ENCODE measurements at regions not wholly inside any gene's neighbourhood (a gene's known extent, or its start where the extent isn't known, plus 50 kb on each side); places are given as distances from the start of the nearest gene placed in this dataset.

- ATAC-seq: no peak
Measured at GRCh38 chr4:22921936-22922335, 229.2 kb downstream of the GBA3 start.

GRCh38 chr4:22911285-22911684 lies 218.5 kb downstream of the GBA3 start:
- ATAC-seq: no peak

GRCh38 chr4:22910200-22910599 lies 217.5 kb downstream of the GBA3 start:
- no peak for ATAC-seq

GRCh38 chr4:22906045-22906444 lies 213.3 kb downstream of the GBA3 start:
- no peak for ATAC-seq

GRCh38 chr4:22903913-22904312 lies 211.2 kb downstream of the GBA3 start:
- no peak for ATAC-seq

GRCh38 chr4:22901631-22902030 lies 208.9 kb downstream of the GBA3 start:
- no peak for ATAC-seq

GRCh38 chr4:22900876-22901275 lies 208.1 kb downstream of the GBA3 start:
- ATAC-seq: no peak

- ATAC-seq: no peak
Measured at GRCh38 chr4:22897520-22898108, 204.9 kb downstream of the GBA3 start.

- ATAC-seq: no peak
Measured at GRCh38 chr4:22895482-22895881, 202.7 kb downstream of the GBA3 start.

- no peak for ATAC-seq
Measured at GRCh38 chr4:22884157-22884556, 191.4 kb downstream of the GBA3 start.

- no peak for ATAC-seq
Measured at GRCh38 chr4:22881411-22881810, 188.7 kb downstream of the GBA3 start.

- ATAC-seq: no peak
Measured at GRCh38 chr4:22877486-22878052, 184.8 kb downstream of the GBA3 start.

- ATAC-seq: no peak
Measured at GRCh38 chr4:22876270-22876669, 183.5 kb downstream of the GBA3 start.

- no peak for ATAC-seq
Measured at GRCh38 chr4:22875587-22876257, 183.0 kb downstream of the GBA3 start.

GRCh38 chr4:22874334-22874912 lies 181.7 kb downstream of the GBA3 start:
- no peak for ATAC-seq

GRCh38 chr4:22873899-22874298 lies 181.2 kb downstream of the GBA3 start:
- no peak for ATAC-seq

GRCh38 chr4:22870847-22871449 lies 178.2 kb downstream of the GBA3 start:
- no peak for ATAC-seq

GRCh38 chr4:22869235-22869634 lies 176.5 kb downstream of the GBA3 start:
- ATAC-seq: no peak

Data from activated CD4-positive, CD25-positive, alpha-beta regulatory T cell treated with anti-CD3 and anti-CD28 coated beads, Interleukin-2, amount 50 U/mL, for 24 hours (primary cell).